Uterus (tissue), 2 donors: ENCODE measurements at regions not wholly inside any gene's neighbourhood (a gene's known extent, or its start where the extent isn't known, plus 50 kb on each side); places are given as distances from the start of the nearest gene placed in this dataset.
"Not testable (repeated sequence)": the region's sequence is repeated elsewhere in the genome, so short reads cannot be mapped to it uniquely, and the experiment has no call there.

ENCODE experiments used
- POLR2A ChIP-seq, 2 donors: fragments of 450-650 bp; IDR thresholded peaks; one replicate each; pipeline ENCODE4 v1.6.1; 2016; ENCODE audit warnings: antibody characterized with exemption in 2 of 2, mild to moderate bottlenecking in 1 of 2, moderate library complexity in 1 of 2
- TF ChIP-seq, protein P1 (sequence below), 4 experiments: fragments of 200-600 bp in 2 of 4; fragments of 450-650 bp in 2 of 4; sonication (generic) in 2 of 4; IDR thresholded peaks; one replicate each; pipeline ENCODE4 v1.5.1; 2016 to 2019; ENCODE audit warnings: antibody characterized with exemption in 4 of 4, mild to moderate bottlenecking in 2 of 4, moderate library complexity in 1 of 4

DNA sequence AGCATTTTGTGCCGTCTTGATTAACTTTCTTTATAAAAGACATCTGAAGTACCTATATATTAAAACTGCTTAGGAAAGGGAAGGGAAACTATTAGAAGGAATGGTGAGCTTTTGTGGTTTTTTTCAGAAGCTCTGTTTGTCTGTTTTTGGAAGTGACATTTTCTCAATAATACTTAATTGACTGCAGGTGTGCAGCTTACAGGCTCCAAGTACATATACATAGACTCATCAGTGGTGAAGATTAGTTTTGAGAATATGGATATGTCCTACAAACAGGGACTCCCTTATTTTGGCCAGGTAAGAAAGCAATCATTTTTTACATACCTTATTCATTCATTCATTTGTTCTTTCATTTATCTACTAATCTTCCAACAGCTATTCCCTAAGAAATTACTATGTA lies 104.9 kb downstream of the KLRB1 start:
- TF ChIP-seq, protein P1, sequence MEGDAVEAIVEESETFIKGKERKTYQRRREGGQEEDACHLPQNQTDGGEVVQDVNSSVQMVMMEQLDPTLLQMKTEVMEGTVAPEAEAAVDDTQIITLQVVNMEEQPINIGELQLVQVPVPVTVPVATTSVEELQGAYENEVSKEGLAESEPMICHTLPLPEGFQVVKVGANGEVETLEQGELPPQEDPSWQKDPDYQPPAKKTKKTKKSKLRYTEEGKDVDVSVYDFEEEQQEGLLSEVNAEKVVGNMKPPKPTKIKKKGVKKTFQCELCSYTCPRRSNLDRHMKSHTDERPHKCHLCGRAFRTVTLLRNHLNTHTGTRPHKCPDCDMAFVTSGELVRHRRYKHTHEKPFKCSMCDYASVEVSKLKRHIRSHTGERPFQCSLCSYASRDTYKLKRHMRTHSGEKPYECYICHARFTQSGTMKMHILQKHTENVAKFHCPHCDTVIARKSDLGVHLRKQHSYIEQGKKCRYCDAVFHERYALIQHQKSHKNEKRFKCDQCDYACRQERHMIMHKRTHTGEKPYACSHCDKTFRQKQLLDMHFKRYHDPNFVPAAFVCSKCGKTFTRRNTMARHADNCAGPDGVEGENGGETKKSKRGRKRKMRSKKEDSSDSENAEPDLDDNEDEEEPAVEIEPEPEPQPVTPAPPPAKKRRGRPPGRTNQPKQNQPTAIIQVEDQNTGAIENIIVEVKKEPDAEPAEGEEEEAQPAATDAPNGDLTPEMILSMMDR (IDR thresholded peaks at IDR 0.05), result not testable (repeated sequence)
- TF ChIP-seq POLR2A (IDR thresholded peaks at IDR 0.05), result not testable (repeated sequence)
